ENCODE measurements at regions not wholly inside any gene's neighbourhood (a gene's known extent, or its start where the extent isn't known, plus 50 kb on each side); places are given as distances from the start of the nearest gene placed in this dataset.
"Not testable (repeated sequence)": the region's sequence is repeated elsewhere in the genome, so short reads cannot be mapped to it uniquely, and the experiment has no call there.

GRCh38 chr9:12272471-12273120 is 420.6 kb upstream of the TYRP1 start:
- DNase-seq (ENCODE audit: low spot score): no peak

GRCh38 chr9:12274577-12274976 is 418.6 kb upstream of the TYRP1 start:
- no peak for DNase-seq (ENCODE audit: low spot score)

- no peak for DNase-seq (ENCODE audit: low spot score)
These were observed 416.7 kb upstream of the TYRP1 start for GRCh38 chr9:12276505-12276904.

- DNase-seq (ENCODE audit: low spot score): no peak
These were observed 403.5 kb upstream of the TYRP1 start for GRCh38 chr9:12289711-12290110.

- no peak for DNase-seq (ENCODE audit: low spot score)
These were observed 402.9 kb upstream of the TYRP1 start for GRCh38 chr9:12290166-12290869.

- DNase-seq (ENCODE audit: low spot score): no peak
These were observed 388.0 kb upstream of the TYRP1 start for GRCh38 chr9:12305211-12305610.

GRCh38 chr9:12314589-12314988 is 378.6 kb upstream of the TYRP1 start:
- DNase-seq (ENCODE audit: low spot score): no peak

- DNase-seq (ENCODE audit: low spot score): no peak
These were observed 374.2 kb upstream of the TYRP1 start for GRCh38 chr9:12318732-12319685.

- no peak for DNase-seq (ENCODE audit: low spot score)
These were observed 363.6 kb upstream of the TYRP1 start for GRCh38 chr9:12329623-12329985.

GRCh38 chr9:12333966-12334365 is 359.2 kb upstream of the TYRP1 start:
- DNase-seq (ENCODE audit: low spot score): not testable (repeated sequence)

GRCh38 chr9:12350775-12351174 is 342.4 kb upstream of the TYRP1 start:
- no peak for DNase-seq (ENCODE audit: low spot score)

- DNase-seq (ENCODE audit: low spot score): no peak
These were observed 341.7 kb upstream of the TYRP1 start for GRCh38 chr9:12351293-12352044.

- DNase-seq (ENCODE audit: low spot score): no peak
These were observed 341.2 kb upstream of the TYRP1 start for GRCh38 chr9:12352045-12352315.

- DNase-seq (ENCODE audit: low spot score): no peak
These were observed 329.7 kb upstream of the TYRP1 start for GRCh38 chr9:12363439-12363838.

GRCh38 chr9:12368569-12368968 is 324.6 kb upstream of the TYRP1 start:
- no peak for DNase-seq (ENCODE audit: low spot score)

GRCh38 chr9:12391839-12392509 is 301.2 kb upstream of the TYRP1 start:
- DNase-seq (ENCODE audit: low spot score): no peak

- DNase-seq (ENCODE audit: low spot score): no peak
These were observed 299.1 kb upstream of the TYRP1 start for GRCh38 chr9:12394105-12394504.

GRCh38 chr9:12403721-12404120 is 289.5 kb upstream of the TYRP1 start:
- DNase-seq (ENCODE audit: low spot score): no peak

- no peak for DNase-seq (ENCODE audit: low spot score)
These were observed 279.2 kb upstream of the TYRP1 start for GRCh38 chr9:12413986-12414385.

- no peak for DNase-seq (ENCODE audit: low spot score)
These were observed 278.7 kb upstream of the TYRP1 start for GRCh38 chr9:12414514-12414913.

GRCh38 chr9:12415361-12415760 is 277.8 kb upstream of the TYRP1 start:
- peak; percentile 3 for DNase-seq (ENCODE audit: low spot score)

GRCh38 chr9:12416716-12417115 is 276.5 kb upstream of the TYRP1 start:
- no peak for DNase-seq (ENCODE audit: low spot score)

Measured in COLO829 (cell line).